ENCODE measurements at regions not wholly inside any gene's neighbourhood (a gene's known extent, or its start where the extent isn't known, plus 50 kb on each side); places are given as distances from the start of the nearest gene placed in this dataset.

DNA sequence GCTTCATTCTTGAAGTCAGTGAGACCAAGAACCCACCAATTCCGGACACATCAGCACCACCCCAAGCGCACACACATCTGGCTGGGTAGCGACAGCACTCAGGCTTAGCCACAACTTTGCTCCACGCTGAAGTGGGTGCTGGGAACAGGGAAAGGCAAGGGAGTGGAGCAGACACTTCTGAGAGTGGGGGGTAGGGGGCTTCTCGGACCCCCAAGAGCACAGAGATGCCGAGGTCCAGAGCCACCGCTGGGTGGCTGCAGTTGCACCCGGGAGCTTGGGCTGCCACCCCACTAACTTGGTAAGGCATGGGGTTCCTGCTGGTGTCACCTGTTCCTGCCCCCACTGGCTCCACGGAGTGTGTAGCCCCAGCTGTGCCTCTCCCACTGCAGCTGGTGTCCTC is 225.3 kb upstream of the RIOK2 start:
- in situ Hi-C loops (cut with MboI; ENCODE audit: low pct_unique_long_range_greater_than_20kb in 2 of 9, low sequenced_read_pairs in 9 of 9, unreplicated experiment in 9 of 9) = no loop called here
- ATAC-seq (replicated peaks in 6 of 8) = no peak

DNA sequence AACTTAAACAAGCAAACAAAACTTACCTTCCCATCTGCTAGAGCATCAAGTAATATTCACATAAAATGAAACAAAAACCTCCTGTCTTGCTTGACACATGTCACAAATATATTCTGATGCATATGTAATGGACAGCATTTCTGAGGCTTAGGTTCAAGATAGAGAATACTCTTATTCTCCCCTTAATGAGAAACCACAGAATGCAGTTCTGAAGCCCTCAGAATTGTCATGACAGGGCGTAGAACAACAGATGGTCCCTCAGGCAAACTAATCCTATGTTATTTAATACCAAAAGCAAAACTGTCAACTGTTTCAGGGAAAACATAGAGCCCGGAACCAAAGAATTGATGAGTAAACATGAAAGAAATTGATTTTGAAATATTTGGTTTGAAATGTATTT is 229.9 kb upstream of the RIOK2 start:
- Histone ChIP-seq H3K27ac (no peak overlapping the region), H3K4me1 (replicated peaks in 1 of 2) (peaks cover 0 to 3% of the 10 kb centered on the region in 2 donors), H3K4me3 (no peak overlapping the region)
- 0 to 100% (median 80%) methylated on average over 1 to 2 of the region's 2 CpGs; no CpG with 5 or more reads in 1 of the 10 experiments for WGBS, 10 experiments
- in situ Hi-C loops (cut with MboI; ENCODE audit: low pct_unique_long_range_greater_than_20kb in 2 of 9, low sequenced_read_pairs in 9 of 9, unreplicated experiment in 9 of 9) = no loop called here
- peak in 3 of 8 experiments; percentile 50 to 61 (median 51) for ATAC-seq (replicated peaks in 6 of 8)

More for the DNA sequence above, 225.3 kb upstream of the RIOK2 start:
- H3K4me1 ChIP-seq (replicated peaks in 1 of 2) = no peaks in the 10 kb centered on the region
- H3K4me3 ChIP-seq = no peak overlapping the region
- 60 to 80% (median 67%) methylated on average over 1 to 4 of the region's 9 CpGs; no CpG with 5 or more reads in 7 of the 10 experiments for WGBS, 10 experiments
- no peak overlapping the region for H3K27ac ChIP-seq

DNA sequence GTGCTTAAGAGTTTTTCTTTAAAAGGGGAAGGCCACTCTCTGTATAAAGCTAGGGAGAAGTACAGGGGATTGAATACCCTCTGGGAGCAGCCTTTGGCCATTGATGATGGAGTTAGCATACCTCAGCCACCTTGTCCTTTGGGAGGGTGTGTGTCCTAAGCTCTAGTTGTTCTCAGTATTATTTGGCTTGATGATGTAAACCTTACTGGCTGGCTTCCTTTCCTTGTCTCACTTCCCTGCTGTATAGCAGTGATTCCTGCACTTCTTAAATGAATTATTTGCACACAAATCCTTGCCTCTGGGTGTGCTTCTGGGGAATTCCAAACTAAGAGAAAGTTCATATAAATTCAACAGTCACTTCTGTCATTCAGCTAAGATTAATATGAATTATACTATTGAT is 234.9 kb upstream of the RIOK2 start:
- peak in 4 of 8 experiments; percentile 36 to 80 (median 63) for ATAC-seq (replicated peaks in 6 of 8)
- Histone ChIP-seq H3K27ac (no peak overlapping the region), H3K4me3 (no peak overlapping the region), H3K4me1 (replicated peaks in 1 of 2) (peaks cover 0 to 7% of the 10 kb centered on the region in 2 donors)
- in situ Hi-C loops (cut with MboI; ENCODE audit: low pct_unique_long_range_greater_than_20kb in 2 of 9, low sequenced_read_pairs in 9 of 9, unreplicated experiment in 9 of 9) = no loop called here

DNA sequence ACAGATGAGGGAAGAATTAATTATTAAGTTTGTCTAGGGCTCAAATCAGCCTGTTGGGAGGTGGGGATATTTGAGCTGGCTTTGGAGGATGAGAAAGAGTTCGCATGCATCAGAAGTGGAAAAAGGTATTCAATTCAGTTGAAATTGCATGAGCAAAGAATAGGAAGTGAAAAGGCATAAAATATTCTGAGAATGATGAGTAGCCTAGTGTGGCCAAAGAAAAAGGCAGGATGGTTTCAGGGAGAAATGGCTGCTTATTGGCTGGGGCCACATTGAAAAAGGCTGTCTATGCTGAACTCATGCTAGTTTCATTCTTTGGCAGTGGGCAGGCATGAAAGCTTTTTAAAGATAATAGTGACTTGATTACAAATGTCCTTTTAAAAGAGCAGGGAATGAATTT is 235.4 kb upstream of the RIOK2 start:
- no peak overlapping the region for H3K27ac ChIP-seq
- peak; percentile 50 to 72 (median 62) for ATAC-seq (replicated peaks in 6 of 8)
- peaks cover 0 to 7% of the 10 kb centered on the region in 2 donors for H3K4me1 ChIP-seq (replicated peaks in 1 of 2)
- H3K4me3 ChIP-seq = no peak overlapping the region
- in situ Hi-C loops (cut with MboI; ENCODE audit: low pct_unique_long_range_greater_than_20kb in 2 of 9, low sequenced_read_pairs in 9 of 9, unreplicated experiment in 9 of 9) = no loop called here
- 0 to 50% (median 31%) methylated on average over 1 of the region's 1 CpG for WGBS, 10 experiments

DNA sequence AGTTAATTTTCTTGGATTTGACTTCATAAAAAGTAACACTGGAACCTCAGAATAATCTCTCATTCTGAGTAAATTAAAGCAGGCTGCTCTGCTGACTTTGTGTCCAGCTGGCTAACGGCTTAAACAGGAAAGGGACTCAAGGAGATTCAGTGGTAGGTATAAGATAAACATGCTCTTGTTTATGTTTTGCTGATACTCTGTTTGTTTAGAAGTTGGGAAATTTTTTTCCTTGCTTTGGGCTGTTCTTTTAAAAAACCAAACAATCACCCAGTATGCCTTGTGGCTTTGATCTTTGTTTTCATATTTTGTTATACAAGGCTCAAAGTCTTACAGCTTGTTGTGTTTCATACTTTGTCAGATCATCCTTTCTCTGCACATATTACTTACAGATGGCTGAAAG is 237.6 kb upstream of the RIOK2 start:
- no peak for ATAC-seq (replicated peaks in 6 of 8)
- in situ Hi-C loops (cut with MboI; ENCODE audit: low pct_unique_long_range_greater_than_20kb in 2 of 9, low sequenced_read_pairs in 9 of 9, unreplicated experiment in 9 of 9) = no loop called here
- WGBS, 10 experiments = 11 to 100% (median 86%) methylated on average over 1 of the region's 1 CpG; no CpG with 5 or more reads in 3 of the 10 experiments
- no peak overlapping the region for H3K27ac ChIP-seq
- H3K4me1 ChIP-seq (replicated peaks in 1 of 2) = peaks cover 0 to 7% of the 10 kb centered on the region in 2 donors
- H3K4me3 ChIP-seq = no peak overlapping the region

DNA sequence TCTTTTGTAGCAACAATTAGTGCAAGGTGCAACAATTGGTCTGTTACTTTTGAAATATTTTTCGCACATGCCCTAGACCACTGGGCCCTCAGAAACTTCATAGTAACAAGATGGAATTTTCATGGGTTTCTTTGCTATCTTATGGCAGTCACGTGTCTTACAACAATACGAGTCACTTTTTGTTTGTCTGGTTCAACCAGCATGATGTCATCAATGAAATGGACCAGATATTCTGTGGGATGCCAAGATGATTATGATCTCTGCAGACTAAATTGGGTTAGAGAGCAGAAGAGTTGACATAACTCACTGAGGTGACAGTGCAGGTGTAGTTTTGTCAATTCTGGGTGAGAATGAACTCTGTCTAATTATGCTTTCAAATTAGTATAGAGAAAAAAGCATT is 239.6 kb upstream of the RIOK2 start:
- ATAC-seq (replicated peaks in 6 of 8) = no peak
- no peak overlapping the region for H3K27ac ChIP-seq
- WGBS, 10 experiments = 43 to 91% (median 86%) methylated on average over 1 to 3 of the region's 3 CpGs; no CpG with 5 or more reads in 5 of the 10 experiments
- peaks cover 0 to 7% of the 10 kb centered on the region in 2 donors for H3K4me1 ChIP-seq (replicated peaks in 1 of 2)
- H3K4me3 ChIP-seq = no peak overlapping the region
- in situ Hi-C loops (cut with MboI; ENCODE audit: low pct_unique_long_range_greater_than_20kb in 2 of 9, low sequenced_read_pairs in 9 of 9, unreplicated experiment in 9 of 9) = no loop called here

DNA sequence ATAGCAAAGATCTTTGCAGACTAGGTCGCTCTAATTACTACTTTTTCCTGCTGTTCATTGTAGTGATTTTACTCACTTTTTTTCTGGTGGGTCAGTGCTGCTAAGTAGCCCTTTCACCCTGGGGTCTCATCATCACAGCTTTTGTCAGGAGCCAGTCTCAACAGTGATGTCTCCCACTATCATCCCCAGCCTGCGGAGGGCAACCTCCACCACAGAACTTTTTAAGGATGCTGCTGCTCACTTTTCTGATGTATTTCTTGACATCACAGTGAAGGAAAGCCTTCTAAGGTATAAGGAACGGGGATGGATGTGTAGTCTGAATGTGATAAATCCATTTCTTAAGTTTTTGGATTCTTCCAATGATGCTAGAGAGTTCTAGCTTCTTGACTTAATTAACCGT is 242.5 kb upstream of the RIOK2 start:
- H3K4me3 ChIP-seq = no peak overlapping the region
- ATAC-seq (replicated peaks in 6 of 8) = no peak
- no peaks in the 10 kb centered on the region for H3K4me1 ChIP-seq (replicated peaks in 1 of 2)
- no peak overlapping the region for H3K27ac ChIP-seq
- WGBS, 10 experiments = 62 to 100% (median 88%) methylated on average over 1 to 4 of the region's 4 CpGs; no CpG with 5 or more reads in 2 of the 10 experiments
- in situ Hi-C loops (cut with MboI; ENCODE audit: low pct_unique_long_range_greater_than_20kb in 2 of 9, low sequenced_read_pairs in 9 of 9, unreplicated experiment in 9 of 9) = no loop called here

DNA sequence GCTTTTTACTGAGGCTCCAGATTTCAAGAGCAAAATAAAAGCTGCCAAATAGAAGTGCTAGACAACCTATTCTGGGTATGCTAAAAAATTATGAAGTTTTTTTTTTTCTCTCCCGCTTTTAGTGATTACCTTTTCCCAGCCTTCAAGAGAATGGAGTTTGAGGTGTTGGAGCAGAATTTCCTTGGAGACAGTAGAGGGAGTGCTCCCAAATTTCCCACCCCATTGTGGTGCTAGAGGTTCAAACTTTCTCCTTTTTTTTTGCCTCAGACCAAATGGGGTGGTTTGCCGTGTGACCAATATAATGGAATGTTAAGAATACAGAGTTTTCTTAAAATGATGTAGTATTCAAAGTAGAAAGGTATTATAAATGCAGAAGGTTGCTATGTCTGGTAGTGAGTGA is 244.2 kb upstream of the RIOK2 start:
- ATAC-seq (replicated peaks in 6 of 8) = no peak
- H3K27ac ChIP-seq = no peak overlapping the region
- no peaks in the 10 kb centered on the region for H3K4me1 ChIP-seq (replicated peaks in 1 of 2)
- in situ Hi-C loops (cut with MboI; ENCODE audit: low pct_unique_long_range_greater_than_20kb in 2 of 9, low sequenced_read_pairs in 9 of 9, unreplicated experiment in 9 of 9) = no loop called here
- no peak overlapping the region for H3K4me3 ChIP-seq
- WGBS, 10 experiments = 61 to 100% (median 83%) methylated on average over 1 to 2 of the region's 2 CpGs; no CpG with 5 or more reads in 1 of the 10 experiments

DNA sequence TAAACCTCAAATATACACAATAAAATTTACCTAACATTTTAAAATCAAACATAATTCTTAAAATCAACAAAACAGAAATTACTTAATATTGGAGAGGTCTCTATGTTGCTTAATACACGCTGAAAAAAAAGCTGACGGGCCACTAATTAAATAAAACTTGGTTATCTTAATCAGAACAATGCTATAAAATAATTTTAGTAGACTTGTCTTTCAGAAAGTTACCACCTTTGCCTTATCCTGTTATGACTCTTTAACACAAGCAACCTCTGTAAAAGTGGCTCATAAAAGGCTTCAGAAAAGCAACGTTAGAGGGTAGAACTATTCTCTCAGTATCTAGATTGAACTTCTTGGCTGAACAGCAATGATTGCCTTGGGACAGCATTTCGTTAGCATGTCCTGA is 251.0 kb upstream of the RIOK2 start:
- H3K27ac ChIP-seq = no peak overlapping the region
- in situ Hi-C loops (cut with MboI; ENCODE audit: low pct_unique_long_range_greater_than_20kb in 2 of 9, low sequenced_read_pairs in 9 of 9, unreplicated experiment in 9 of 9) = no loop called here
- no peak overlapping the region for H3K4me3 ChIP-seq
- ATAC-seq (replicated peaks in 6 of 8) = no peak
- WGBS, 10 experiments = 44 to 100% (median 73%) methylated on average over 1 to 4 of the region's 4 CpGs
- no peaks in the 10 kb centered on the region for H3K4me1 ChIP-seq (replicated peaks in 1 of 2)

DNA sequence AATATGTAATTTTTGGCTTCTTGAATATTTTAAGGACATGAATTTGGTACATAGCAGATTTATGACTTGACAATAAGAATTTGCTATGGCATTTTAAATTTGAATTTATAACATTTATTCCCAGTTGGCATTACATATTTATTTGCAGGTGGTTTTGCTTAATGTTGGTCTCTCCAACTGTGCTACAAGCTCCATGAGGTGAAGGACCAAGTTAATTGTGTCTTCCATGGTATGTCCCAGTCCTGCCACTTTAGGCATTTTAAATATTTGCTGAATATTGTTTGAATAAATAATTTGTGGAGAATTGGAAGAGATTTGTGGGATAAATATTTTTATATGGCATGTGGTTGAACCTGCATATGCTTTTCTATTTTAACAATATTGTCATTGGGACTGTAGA is 253.4 kb upstream of the RIOK2 start:
- Histone ChIP-seq H3K27ac (no peak overlapping the region), H3K4me1 (replicated peaks in 1 of 2) (no peaks in the 10 kb centered on the region), H3K4me3 (no peak overlapping the region)
- ATAC-seq (replicated peaks in 6 of 8) = peak in 1 of 8 experiments; percentile 64
- in situ Hi-C loops (cut with MboI; ENCODE audit: low pct_unique_long_range_greater_than_20kb in 2 of 9, low sequenced_read_pairs in 9 of 9, unreplicated experiment in 9 of 9) = no loop called here

DNA sequence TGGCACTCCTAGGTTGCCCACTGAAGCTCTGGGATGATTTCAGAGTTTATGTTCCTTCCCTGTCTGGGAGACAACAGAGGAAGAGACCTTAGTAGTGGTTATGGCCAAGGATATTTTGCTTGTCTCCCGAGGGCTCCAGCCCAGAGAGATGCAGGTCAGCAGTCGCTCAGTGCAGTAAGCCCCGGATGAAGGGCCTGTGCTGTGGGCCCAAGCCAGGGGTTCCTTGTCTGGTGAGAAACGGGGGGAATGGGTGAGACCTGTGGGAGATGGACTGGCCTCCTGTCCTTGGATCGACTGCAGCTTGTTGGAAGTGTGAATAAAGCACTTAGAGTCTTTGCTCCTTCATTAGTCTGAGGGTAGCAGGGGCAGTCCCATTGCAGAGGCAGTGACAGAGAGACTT is 260.7 kb upstream of the RIOK2 start:
- in situ Hi-C loops (cut with MboI; ENCODE audit: low pct_unique_long_range_greater_than_20kb in 2 of 9, low sequenced_read_pairs in 9 of 9, unreplicated experiment in 9 of 9) = no loop called here
- Histone ChIP-seq H3K27ac (no peak overlapping the region), H3K4me3 (no peak overlapping the region), H3K4me1 (replicated peaks in 1 of 2) (no peaks in the 10 kb centered on the region)
- ATAC-seq (replicated peaks in 6 of 8) = no peak
- WGBS, 10 experiments = 0 to 93% (median 65%) methylated on average over 1 to 4 of the region's 5 CpGs; no CpG with 5 or more reads in 4 of the 10 experiments

DNA sequence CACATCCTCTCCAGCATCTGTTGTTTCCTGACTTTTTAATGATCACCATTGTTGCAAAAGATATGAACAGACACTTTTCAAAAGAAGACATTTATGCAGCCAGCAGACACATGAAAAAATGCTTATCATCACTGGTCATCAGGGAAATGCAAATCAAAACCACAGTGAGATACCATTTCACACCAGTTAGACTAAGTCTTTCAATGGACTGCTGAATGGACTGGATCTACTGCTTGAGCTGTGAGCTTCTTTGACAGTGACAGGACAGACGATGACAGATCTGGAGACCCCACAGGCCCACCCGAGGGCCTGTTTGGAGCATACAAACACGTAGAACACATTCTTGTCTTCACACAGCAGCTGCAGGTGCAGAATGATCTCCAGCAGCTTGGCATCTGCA is 266.1 kb upstream of the RIOK2 start:
- peak in 1 of 8 experiments; percentile 44 for ATAC-seq (replicated peaks in 6 of 8)
- no peak overlapping the region for H3K4me3 ChIP-seq
- 17 to 50% methylated on average over 1 of the region's 3 CpGs; no CpG with 5 or more reads in 8 of the 10 experiments for WGBS, 10 experiments
- in situ Hi-C loops (cut with MboI; ENCODE audit: low pct_unique_long_range_greater_than_20kb in 2 of 9, low sequenced_read_pairs in 9 of 9, unreplicated experiment in 9 of 9) = no loop called here
- H3K27ac ChIP-seq = no peak overlapping the region
- H3K4me1 ChIP-seq (replicated peaks in 1 of 2) = peaks cover 7 to 23% of the 10 kb centered on the region in 2 donors

DNA sequence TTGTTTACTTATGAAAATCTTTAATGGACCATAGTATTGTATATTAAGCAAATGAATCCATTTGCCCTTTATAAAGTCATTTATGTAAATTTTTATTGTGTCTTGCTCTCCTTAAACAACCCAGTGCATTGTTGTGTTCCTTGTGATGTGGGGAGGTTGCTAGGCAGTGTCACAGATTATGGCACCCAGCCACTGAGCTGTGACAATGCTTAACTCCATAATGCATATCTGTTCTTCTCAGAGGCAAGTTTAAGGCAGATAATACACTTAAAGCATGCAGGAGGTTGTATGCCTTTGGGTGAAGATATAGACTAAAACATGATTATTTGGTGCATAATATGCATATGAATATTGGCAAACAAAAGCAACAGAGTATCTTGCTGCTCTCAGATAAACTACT is 269.6 kb upstream of the RIOK2 start:
- ATAC-seq (replicated peaks in 6 of 8) = peak; percentile 72 to 96 (median 88)
- Histone ChIP-seq H3K27ac (no peak overlapping the region), H3K4me1 (replicated peaks in 1 of 2) (peaks cover 7 to 29% of the 10 kb centered on the region in 2 donors), H3K4me3 (no peak overlapping the region)
- in situ Hi-C loops (cut with MboI; ENCODE audit: low pct_unique_long_range_greater_than_20kb in 2 of 9, low sequenced_read_pairs in 9 of 9, unreplicated experiment in 9 of 9) = no loop called here

DNA sequence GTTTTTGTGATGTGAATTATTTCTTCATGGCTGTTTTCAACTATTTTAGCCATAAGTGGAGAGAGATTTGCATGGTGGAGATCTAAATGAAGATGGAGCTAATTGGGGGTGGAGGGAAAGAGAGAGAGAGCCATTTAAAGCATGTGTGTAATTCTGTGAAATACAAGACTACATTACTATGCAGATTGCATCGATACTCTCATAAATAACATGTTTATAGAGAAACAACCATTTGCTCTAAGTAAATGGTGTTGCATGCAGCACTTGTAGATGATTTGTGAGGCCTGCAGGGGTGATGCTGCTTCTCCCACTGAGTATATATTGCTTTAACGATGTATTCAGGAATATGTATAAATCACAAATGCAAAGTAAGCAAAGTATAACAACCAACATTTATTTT is 270.2 kb upstream of the RIOK2 start:
- no peak overlapping the region for H3K4me3 ChIP-seq
- H3K4me1 ChIP-seq (replicated peaks in 1 of 2) = peaks cover 7 to 29% of the 10 kb centered on the region in 2 donors
- WGBS, 10 experiments = 0 to 100% (median 35%) methylated on average over 1 to 2 of the region's 2 CpGs; no CpG with 5 or more reads in 2 of the 10 experiments
- no peak overlapping the region for H3K27ac ChIP-seq
- in situ Hi-C loops (cut with MboI; ENCODE audit: low pct_unique_long_range_greater_than_20kb in 2 of 9, low sequenced_read_pairs in 9 of 9, unreplicated experiment in 9 of 9) = no loop called here
- ATAC-seq (replicated peaks in 6 of 8) = peak in 6 of 8 experiments; percentile 41 to 89 (median 69)
